ENCODE measurements at regions not wholly inside any gene's neighbourhood (a gene's known extent, or its start where the extent isn't known, plus 50 kb on each side); places are given as distances from the start of the nearest gene placed in this dataset.

GRCh38 chr3:157916672-157917071 lies 189.5 kb downstream of the SHOX2 start:
- TF ChIP-seq TAF1 (IDR thresholded peaks at IDR 0.05; ENCODE audit: borderline replicate concordance, insufficient read depth, low read length) (no peak), SIN3A (IDR thresholded peaks at IDR 0.05; ENCODE audit: borderline replicate concordance, insufficient read depth, low read length) (no peak), FOXP2 (optimal IDR thresholded peaks at IDR 0.05; ENCODE audit: borderline replicate concordance, extremely low read depth, extremely low read length, insufficient read depth) (no peak), REST (IDR thresholded peaks at IDR 0.05; ENCODE audit: insufficient read depth in 1 of 2, low read depth in 2 of 2, low read length in 2 of 2) (no peak), POLR2AphosphoS5 (IDR thresholded peaks at IDR 0.05; ENCODE audit: low read depth, low read length) (no peak)

- TF ChIP-seq FOXP2 (optimal IDR thresholded peaks at IDR 0.05; ENCODE audit: borderline replicate concordance, extremely low read depth, extremely low read length, insufficient read depth) (no peak), SIN3A (IDR thresholded peaks at IDR 0.05; ENCODE audit: borderline replicate concordance, insufficient read depth, low read length) (no peak), POLR2AphosphoS5 (IDR thresholded peaks at IDR 0.05; ENCODE audit: low read depth, low read length) (no peak), TAF1 (IDR thresholded peaks at IDR 0.05; ENCODE audit: borderline replicate concordance, insufficient read depth, low read length) (no peak), REST (IDR thresholded peaks at IDR 0.05; ENCODE audit: insufficient read depth in 1 of 2, low read depth in 2 of 2, low read length in 2 of 2) (no peak)
These were observed 191.3 kb downstream of the SHOX2 start for GRCh38 chr3:157914882-157915281.

GRCh38 chr3:157913741-157914150 lies 192.5 kb downstream of the SHOX2 start:
- TF ChIP-seq REST (IDR thresholded peaks at IDR 0.05; ENCODE audit: insufficient read depth in 1 of 2, low read depth in 2 of 2, low read length in 2 of 2) (no peak), TAF1 (IDR thresholded peaks at IDR 0.05; ENCODE audit: borderline replicate concordance, insufficient read depth, low read length) (no peak), POLR2AphosphoS5 (IDR thresholded peaks at IDR 0.05; ENCODE audit: low read depth, low read length) (no peak), SIN3A (IDR thresholded peaks at IDR 0.05; ENCODE audit: borderline replicate concordance, insufficient read depth, low read length) (no peak), FOXP2 (optimal IDR thresholded peaks at IDR 0.05; ENCODE audit: borderline replicate concordance, extremely low read depth, extremely low read length, insufficient read depth) (no peak)

- no peak for TF ChIP-seq POLR2AphosphoS5 (IDR thresholded peaks at IDR 0.05; ENCODE audit: low read depth, low read length)
These were observed 193.4 kb downstream of the SHOX2 start for GRCh38 chr3:157912514-157913451.

- TF ChIP-seq REST (IDR thresholded peaks at IDR 0.05; ENCODE audit: insufficient read depth in 1 of 2, low read depth in 2 of 2, low read length in 2 of 2), result no peak
- TF ChIP-seq TAF1 (IDR thresholded peaks at IDR 0.05; ENCODE audit: borderline replicate concordance, insufficient read depth, low read length), result no peak
- TF ChIP-seq SIN3A (IDR thresholded peaks at IDR 0.05; ENCODE audit: borderline replicate concordance, insufficient read depth, low read length), result no peak
- no peak for TF ChIP-seq FOXP2 (optimal IDR thresholded peaks at IDR 0.05; ENCODE audit: borderline replicate concordance, extremely low read depth, extremely low read length, insufficient read depth)
- TF ChIP-seq POLR2AphosphoS5 (IDR thresholded peaks at IDR 0.05; ENCODE audit: low read depth, low read length), result no peak
These were observed 199.6 kb downstream of the SHOX2 start for GRCh38 chr3:157906627-157907026.
